ENCODE measurements at regions not wholly inside any gene's neighbourhood (a gene's known extent, or its start where the extent isn't known, plus 50 kb on each side); places are given as distances from the start of the nearest gene placed in this dataset.

DNA sequence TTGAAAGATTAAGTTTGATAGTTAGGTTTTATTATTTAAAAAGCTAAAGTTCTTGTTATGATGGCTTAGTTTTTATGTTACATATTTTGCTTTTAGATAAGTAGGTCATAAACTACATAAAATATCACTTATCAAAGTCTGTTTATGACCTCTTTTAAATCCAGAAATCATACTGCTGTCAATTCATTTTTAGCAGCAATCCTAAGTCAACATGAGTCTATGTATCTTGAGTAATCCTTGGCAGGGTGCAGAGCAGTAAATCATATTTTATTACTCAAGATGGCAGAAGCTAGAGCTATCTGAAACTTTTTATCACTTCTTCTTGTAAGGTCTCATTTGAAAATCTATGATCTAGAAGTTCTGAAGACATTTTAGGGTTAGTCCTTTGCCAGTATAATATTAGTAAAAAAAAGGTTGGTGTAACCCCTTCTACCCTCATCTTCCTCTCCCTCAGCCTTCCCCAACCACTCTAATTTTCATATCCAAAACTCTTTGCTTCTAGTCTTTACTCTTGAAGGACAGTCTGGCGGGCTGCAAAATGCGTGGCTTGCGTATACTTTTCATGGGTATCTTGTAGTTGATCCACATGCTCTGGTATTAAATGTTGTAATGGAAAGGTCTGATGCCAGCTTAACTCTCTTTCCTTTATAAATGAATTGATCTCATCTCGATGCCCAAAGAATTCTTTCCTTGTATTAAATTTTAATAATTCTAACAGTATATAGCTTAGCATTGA is 134.0 kb upstream of the THRB start:
- intact Hi-C loops (cut with DNase I) = no loop called here
- DNase-seq (ENCODE audit: extremely low spot score in 2 of 2) = no peak
- Histone ChIP-seq H3K27ac (no peak overlapping the region), H3K4me1 (no peaks in the 10 kb centered on the region), H3K9me3 (no peaks in the 10 kb centered on the region), H3K27me3 (no peaks in the 10 kb centered on the region), H3K4me3 (no peak overlapping the region), H3K36me3 (no peaks in the 10 kb centered on the region)
- TF ChIP-seq POLR2A (IDR thresholded peaks at IDR 0.05) = no peak
- peak in 1 of 2 donors; percentile 31 for TF ChIP-seq POLR2AphosphoS5 (IDR thresholded peaks at IDR 0.05; ENCODE audit: insufficient read depth in 1 of 2, low read depth in 1 of 2)
- TF ChIP-seq, protein P1, sequence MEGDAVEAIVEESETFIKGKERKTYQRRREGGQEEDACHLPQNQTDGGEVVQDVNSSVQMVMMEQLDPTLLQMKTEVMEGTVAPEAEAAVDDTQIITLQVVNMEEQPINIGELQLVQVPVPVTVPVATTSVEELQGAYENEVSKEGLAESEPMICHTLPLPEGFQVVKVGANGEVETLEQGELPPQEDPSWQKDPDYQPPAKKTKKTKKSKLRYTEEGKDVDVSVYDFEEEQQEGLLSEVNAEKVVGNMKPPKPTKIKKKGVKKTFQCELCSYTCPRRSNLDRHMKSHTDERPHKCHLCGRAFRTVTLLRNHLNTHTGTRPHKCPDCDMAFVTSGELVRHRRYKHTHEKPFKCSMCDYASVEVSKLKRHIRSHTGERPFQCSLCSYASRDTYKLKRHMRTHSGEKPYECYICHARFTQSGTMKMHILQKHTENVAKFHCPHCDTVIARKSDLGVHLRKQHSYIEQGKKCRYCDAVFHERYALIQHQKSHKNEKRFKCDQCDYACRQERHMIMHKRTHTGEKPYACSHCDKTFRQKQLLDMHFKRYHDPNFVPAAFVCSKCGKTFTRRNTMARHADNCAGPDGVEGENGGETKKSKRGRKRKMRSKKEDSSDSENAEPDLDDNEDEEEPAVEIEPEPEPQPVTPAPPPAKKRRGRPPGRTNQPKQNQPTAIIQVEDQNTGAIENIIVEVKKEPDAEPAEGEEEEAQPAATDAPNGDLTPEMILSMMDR (IDR thresholded peaks at IDR 0.05) = no peak

DNA sequence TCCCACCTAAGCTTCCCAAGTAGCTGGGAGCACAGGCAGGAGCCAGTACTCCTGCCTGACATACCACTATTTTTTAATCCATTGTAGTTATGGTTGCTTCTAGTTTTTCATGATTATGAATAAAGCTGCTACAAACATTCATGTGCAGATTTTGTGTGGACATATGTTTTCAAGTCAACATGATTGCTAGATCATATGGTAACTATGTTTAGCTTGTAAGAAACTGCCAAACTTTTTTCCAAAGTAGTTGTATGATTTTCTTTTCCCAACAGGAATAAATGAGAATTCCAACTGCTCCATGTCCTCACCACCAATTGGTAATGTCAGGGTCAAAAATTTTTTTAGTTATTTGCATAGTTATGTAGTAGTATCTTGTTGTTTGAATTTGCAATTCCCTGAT is 136.8 kb upstream of the THRB start:
- Histone ChIP-seq H3K4me3 (no peak overlapping the region), H3K27ac (no peak overlapping the region), H3K36me3 (no peaks in the 10 kb centered on the region), H3K4me1 (no peaks in the 10 kb centered on the region), H3K9me3 (no peaks in the 10 kb centered on the region), H3K27me3 (no peaks in the 10 kb centered on the region)
- no peak for DNase-seq (ENCODE audit: extremely low spot score in 2 of 2)
- intact Hi-C loops (cut with DNase I) = no loop called here
- TF ChIP-seq POLR2AphosphoS5 (IDR thresholded peaks at IDR 0.05; ENCODE audit: insufficient read depth in 1 of 2, low read depth in 1 of 2) (no peak), POLR2A (IDR thresholded peaks at IDR 0.05) (no peak)
- TF ChIP-seq, protein P1 (IDR thresholded peaks at IDR 0.05) = no peak

DNA sequence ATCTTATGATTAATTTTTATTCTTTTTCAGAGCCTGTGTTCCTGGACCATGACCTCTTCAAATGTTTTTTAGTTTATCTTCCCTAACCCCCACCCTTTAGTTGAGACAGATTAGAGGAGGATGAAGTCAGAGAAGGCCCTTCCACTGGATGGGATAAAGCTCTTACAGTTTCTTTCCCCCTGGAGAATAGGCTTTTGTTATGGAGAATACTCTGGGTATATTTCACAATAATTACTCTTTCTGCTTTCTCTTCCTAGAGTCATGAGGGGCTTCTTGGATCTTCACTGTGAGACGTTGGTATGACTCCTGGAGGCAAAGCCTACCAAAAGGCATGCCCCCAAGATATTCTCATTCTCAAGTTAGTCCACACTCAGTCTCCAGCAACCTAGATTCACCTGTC is 144.4 kb upstream of the THRB start:
- Histone ChIP-seq H3K4me1 (peaks cover 10% of the 10 kb centered on the region), H3K36me3 (no peaks in the 10 kb centered on the region), H3K4me3 (no peak overlapping the region), H3K27me3 (no peaks in the 10 kb centered on the region), H3K9me3 (no peaks in the 10 kb centered on the region), H3K27ac (no peak overlapping the region)
- no peak for TF ChIP-seq POLR2AphosphoS5 (IDR thresholded peaks at IDR 0.05; ENCODE audit: insufficient read depth in 1 of 2, low read depth in 1 of 2)
- no peak for TF ChIP-seq POLR2A (IDR thresholded peaks at IDR 0.05)
- TF ChIP-seq, protein P1 (IDR thresholded peaks at IDR 0.05) = no peak
- intact Hi-C loops (cut with DNase I) = loop anchor here (5.0 kb wide), 1 partner anchor 1372 kb away; no protein-coding TSS in a partner anchor
- no peak for DNase-seq (ENCODE audit: extremely low spot score in 2 of 2)

DNA sequence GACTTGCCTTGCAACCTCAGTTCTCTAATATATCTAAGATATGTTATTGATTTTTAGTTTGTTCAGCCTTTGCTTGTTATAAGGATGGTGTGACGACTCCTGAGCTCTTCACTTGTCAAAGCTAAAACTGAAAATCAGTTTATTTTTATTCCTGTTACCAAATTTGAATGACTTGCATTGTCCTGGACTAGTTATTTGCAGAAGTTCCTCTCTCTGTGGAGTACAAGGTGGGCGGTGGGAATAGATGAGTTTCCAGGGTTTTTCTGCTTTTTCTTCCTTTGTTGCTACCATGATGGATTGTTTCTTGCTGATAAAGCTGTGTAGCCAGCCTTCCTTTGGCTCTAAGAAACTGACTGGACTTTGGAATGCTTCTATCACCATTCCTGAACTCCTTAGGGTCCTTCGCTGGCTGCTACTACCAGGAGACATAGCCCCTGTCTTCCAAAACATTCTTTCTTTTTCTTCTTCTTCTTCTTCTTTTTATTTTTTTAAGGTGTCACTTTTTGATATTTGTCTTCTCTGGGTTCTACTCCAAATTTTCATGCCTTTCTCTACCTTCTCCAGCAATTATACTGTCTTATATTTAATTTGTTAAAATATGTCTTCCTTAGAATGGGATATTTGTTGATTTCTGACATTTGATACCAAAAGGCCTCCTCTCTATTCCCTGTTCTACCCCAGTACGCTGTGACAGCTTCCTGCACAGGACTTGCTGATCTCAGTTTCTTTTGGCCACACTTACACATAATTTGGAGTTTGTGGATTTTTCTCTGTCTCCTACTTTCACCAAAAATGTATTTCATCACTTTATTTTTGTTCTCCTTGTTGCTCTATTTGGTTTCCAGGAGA is 145.1 kb upstream of the THRB start:
- no peak for DNase-seq (ENCODE audit: extremely low spot score in 2 of 2)
- intact Hi-C loops (cut with DNase I) = loop anchor here (5.0 kb wide), 1 partner anchor 1372 kb away; no protein-coding TSS in a partner anchor
- Histone ChIP-seq H3K27ac (no peak overlapping the region), H3K4me1 (peaks cover 10% of the 10 kb centered on the region), H3K27me3 (no peaks in the 10 kb centered on the region), H3K4me3 (no peak overlapping the region), H3K9me3 (no peaks in the 10 kb centered on the region), H3K36me3 (no peaks in the 10 kb centered on the region)
- TF ChIP-seq POLR2AphosphoS5 (IDR thresholded peaks at IDR 0.05; ENCODE audit: insufficient read depth in 1 of 2, low read depth in 1 of 2) (no peak), POLR2A (IDR thresholded peaks at IDR 0.05) (no peak)
- TF ChIP-seq, protein P1 (IDR thresholded peaks at IDR 0.05) = no peak
